ENCODE measurements at regions not wholly inside any gene's neighbourhood (a gene's known extent, or its start where the extent isn't known, plus 50 kb on each side); places are given as distances from the start of the nearest gene placed in this dataset.

DNA sequence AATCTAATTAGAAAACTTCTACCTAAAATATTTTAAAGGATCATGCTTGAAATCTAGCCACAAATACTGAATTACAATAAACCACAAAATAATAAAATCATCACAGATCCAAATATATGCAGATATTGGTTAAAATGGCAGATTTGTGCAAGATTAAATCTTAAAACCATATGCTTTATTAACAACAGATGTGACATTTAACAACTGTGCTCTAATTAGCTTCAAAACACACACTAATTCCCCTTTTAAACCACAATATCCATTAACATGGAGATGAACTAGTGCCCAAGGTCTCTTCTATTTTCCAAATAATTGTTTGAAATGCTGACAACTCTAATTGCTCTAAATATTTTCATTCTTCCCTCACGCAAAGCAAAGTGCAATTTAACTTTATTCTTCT, 1530.3 kb downstream of the SI start:
- Mint-ChIP-seq H3K9me3 (peaks cover 0 to 2% of the 10 kb centered on the region in 2 experiments; a peak in 2 of 5 replicates), H3K27me3 (ENCODE audit: low read depth) (no peaks in the 10 kb centered on the region), H3K4me1 (peaks cover 0 to 6% of the 10 kb centered on the region in 2 experiments; a peak in 1 of 4 replicates), H3K4me3 (no peak overlapping the region), H3K36me3 (ENCODE audit: insufficient read depth in 1 of 3, low read depth in 3 of 3) (no peaks in the 10 kb centered on the region; a peak in 1 of 7 replicates), H3K27ac (no peak overlapping the region)
- H3K18ac ChIP-seq (ENCODE audit: insufficient read length, low read depth, low read length): no peak overlapping the region
- no peak overlapping the region for H4K8ac ChIP-seq (replicated peaks; ENCODE audit: insufficient read length, low read depth, low read length)
- H2AFZ ChIP-seq (ENCODE audit: low read length): no peak overlapping the region
- H2BK5ac ChIP-seq (ENCODE audit: insufficient read length, low read length): no peak overlapping the region
- no peak overlapping the region for H3K23ac ChIP-seq (ENCODE audit: insufficient read length, low read depth, low read length)
- H2BK20ac ChIP-seq (ENCODE audit: low read depth, low read length, poor library complexity, severe bottlenecking): no peak overlapping the region
- no peaks in the 10 kb centered on the region for H3K9me3 ChIP-seq (ENCODE audit: control insufficient read depth, low read depth, low read length)
- no peak overlapping the region for H2BK12ac ChIP-seq (ENCODE audit: insufficient read length, low read depth, low read length)
- WGBS (ENCODE audit: extremely low coverage, insufficient read length, low lambda C conversion rate): no CpG with 5 or more reads among the region's 1 CpG
- H3K27ac ChIP-seq (ENCODE audit: insufficient read length, low read depth, low read length): no peak overlapping the region
- no peaks in the 10 kb centered on the region for H3K23me2 ChIP-seq (ENCODE audit: insufficient read length, low read depth, low read length, poor library complexity, severe bottlenecking)
- H3K4me1 ChIP-seq (ENCODE audit: insufficient read depth, low read length): no peaks in the 10 kb centered on the region
- H3K79me2 ChIP-seq (ENCODE audit: insufficient read depth, low read length): no peaks in the 10 kb centered on the region
- no peak overlapping the region for H2AK5ac ChIP-seq (ENCODE audit: insufficient read length, low read length)
- H3K4me2 ChIP-seq (ENCODE audit: insufficient read depth, insufficient read length, low read length): no peak overlapping the region
- no peak overlapping the region for H2BK120ac ChIP-seq (ENCODE audit: low read depth, low read length, poor library complexity, severe bottlenecking)
- no peaks in the 10 kb centered on the region for H3K79me1 ChIP-seq (ENCODE audit: insufficient read depth, low read depth, low read length, poor library complexity, severe bottlenecking)
- H3K4ac ChIP-seq (ENCODE audit: low read depth, low read length): no peak overlapping the region
- no peak overlapping the region for H4K91ac ChIP-seq (ENCODE audit: insufficient read length, low read depth, low read length)
- no peak overlapping the region for H3K14ac ChIP-seq (ENCODE audit: insufficient read depth, low read length)
- H3K27me3 ChIP-seq (ENCODE audit: insufficient read depth, low read length): no peaks in the 10 kb centered on the region
- H3K56ac ChIP-seq (ENCODE audit: insufficient read length, low read depth, low read length): no peak overlapping the region
- no peak for DNase-seq
- H3T11ph ChIP-seq (ENCODE audit: low read length): no peak overlapping the region
- H2BK15ac ChIP-seq (ENCODE audit: low read depth, low read length): no peak overlapping the region
- no peaks in the 10 kb centered on the region for H4K20me1 ChIP-seq (ENCODE audit: control insufficient read depth, insufficient read depth, insufficient read length)
- TF ChIP-seq, protein P1, sequence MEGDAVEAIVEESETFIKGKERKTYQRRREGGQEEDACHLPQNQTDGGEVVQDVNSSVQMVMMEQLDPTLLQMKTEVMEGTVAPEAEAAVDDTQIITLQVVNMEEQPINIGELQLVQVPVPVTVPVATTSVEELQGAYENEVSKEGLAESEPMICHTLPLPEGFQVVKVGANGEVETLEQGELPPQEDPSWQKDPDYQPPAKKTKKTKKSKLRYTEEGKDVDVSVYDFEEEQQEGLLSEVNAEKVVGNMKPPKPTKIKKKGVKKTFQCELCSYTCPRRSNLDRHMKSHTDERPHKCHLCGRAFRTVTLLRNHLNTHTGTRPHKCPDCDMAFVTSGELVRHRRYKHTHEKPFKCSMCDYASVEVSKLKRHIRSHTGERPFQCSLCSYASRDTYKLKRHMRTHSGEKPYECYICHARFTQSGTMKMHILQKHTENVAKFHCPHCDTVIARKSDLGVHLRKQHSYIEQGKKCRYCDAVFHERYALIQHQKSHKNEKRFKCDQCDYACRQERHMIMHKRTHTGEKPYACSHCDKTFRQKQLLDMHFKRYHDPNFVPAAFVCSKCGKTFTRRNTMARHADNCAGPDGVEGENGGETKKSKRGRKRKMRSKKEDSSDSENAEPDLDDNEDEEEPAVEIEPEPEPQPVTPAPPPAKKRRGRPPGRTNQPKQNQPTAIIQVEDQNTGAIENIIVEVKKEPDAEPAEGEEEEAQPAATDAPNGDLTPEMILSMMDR (conservative IDR thresholded peaks at IDR 0.05): no peak
- no peak overlapping the region for H3K9ac ChIP-seq (ENCODE audit: extremely low read depth, insufficient read length, low read length)
- no peak overlapping the region for H4K5ac ChIP-seq (ENCODE audit: insufficient read length, low read depth, low read length)
